NCI-H1105 (cell line): ENCODE measurements at regions not wholly inside any gene's neighbourhood (a gene's known extent, or its start where the extent isn't known, plus 50 kb on each side); places are given as distances from the start of the nearest gene placed in this dataset.

Source experiments
- DNase-seq: peaks from one replicate; lab custom pipeline; 2025; lab: John Stamatoyannopoulos, UW

DNA sequence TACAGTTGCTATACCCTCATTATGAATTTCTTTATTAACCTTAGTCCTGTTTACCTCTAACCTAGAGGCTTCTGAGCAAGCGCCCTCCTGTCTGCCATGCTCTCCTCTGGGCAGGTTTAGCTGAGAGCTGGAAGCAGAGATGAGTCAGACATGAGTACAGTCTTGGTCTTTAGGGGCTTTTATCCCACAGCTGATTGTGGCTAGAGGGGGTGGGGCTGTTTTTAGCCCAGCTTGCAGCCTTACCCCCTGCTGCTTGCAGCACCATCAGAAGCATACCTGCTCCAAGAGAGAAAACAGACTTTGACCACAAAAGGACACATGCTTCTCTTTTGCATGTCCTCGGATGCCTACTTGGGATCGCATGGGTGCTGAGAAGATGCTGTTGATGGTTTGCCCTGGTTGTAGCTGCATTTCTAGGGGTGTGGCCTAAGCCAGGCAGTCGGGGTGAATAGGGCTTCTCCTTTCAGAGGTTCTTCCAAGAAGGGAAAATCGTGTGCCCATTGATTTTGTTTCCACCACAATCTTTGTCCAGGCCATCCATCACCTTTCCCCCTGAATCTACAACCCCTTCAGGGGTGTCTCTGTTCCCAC, 115.0 kb upstream of the LGALSL start:
- no peak for DNase-seq

DNA sequence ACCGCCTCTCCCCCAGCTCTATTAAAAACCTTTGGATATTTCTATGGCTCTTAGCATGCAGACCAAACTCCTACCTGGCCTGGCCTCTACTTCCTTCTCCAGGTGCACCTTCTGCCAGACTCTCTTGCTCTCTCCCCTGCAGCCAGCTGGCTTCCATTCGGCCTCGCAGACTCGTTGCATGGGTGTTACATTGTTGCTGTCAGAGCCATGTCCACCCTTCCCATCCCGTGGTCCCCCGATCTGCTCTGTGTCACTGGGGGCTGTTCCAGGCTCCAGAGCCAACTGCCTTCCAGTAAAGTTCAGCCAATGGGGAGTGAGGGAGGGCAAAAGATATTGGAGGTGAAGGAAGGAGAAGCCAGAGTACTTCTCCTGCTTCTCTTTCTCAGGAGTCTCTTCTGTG, 112.5 kb upstream of the LGALSL start:
- DNase-seq, result no peak

DNA sequence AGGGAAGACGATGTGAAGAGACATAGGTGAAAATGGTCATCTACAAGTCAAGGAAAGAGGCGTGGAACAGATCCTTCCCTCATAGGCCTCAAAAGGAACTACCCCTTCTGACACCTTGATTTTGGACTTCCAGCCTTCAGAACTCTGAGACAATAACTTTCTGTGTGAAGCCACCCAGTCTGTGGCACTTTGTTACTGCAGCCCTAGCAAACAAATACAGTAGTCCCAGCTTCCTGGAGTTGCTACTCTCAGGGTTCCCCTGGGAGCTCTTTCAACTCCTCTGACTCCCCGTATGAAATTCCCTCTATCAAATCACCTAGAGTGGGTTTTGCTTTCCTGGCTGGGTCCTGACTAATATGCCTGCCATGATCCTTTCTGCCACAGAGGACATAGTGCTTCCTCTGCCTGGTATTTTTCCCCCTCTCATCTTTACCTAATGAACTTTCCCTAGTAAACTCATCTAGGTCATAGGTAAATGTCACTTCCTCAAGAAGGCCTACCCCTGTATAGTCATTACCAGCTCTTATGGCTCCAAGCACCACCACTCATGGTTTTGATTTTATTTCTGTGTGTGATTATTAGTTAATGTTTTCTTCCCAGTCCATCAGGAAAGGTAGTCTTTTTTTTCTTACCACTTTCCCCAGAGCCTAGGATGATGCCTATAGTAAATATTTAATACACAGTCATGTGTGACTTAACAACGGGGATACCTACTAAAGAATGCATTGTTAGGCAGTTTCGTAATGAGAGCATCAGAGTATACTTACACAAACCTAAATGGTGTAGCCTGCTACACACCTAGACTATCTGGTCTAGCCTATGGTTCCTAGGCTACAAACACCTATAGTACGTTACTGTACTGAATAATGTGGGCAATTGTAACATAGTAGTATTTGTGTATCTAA, 111.5 kb upstream of the LGALSL start:
- no peak for DNase-seq

DNA sequence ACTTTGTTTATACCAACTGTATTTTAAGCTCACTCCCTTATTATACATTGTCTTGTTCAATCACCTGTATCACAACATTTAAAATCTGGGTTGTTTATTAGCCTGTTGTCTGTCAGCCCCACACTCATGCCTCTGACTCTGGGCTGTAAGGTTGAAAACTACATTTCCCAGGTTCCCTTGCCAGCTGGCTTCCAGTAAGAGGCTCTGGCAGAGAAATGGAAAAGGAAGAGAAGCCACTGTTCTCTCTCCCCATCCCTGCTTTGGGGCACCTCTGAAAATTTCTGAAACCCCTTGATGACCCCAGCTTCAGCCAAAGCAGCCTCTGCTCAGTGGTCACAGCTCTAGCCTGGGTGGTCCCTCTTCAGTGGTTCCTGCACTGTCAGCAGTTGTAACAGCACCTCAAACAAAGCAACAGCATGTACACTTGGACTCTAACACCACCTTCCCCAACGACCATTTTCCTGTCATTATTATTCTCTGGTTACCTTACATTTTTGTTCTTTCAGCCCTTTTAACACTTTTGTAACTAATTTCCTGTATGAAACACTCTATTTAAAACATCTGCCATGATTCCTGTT, 108.9 kb upstream of the LGALSL start:
- DNase-seq, result no peak

DNA sequence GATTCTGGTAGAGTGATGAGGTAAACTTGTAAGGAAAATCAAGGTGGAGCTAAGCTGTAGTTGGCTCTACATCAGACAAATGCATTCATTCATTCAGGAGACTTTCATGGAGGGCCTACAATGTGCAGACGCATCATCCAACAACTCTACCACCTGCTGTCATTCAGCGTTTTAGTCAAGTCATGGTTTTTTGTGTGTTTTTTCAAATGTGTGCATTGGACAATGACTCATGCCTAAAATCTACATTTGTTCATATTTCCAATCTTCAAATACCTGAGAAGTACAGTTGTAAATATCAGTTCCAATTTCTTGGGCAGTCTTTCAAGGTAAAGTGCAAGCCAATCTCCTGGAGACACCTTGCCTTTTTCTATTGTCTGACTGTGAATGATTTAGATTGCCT, 108.0 kb upstream of the LGALSL start:
- DNase-seq, result no peak

DNA sequence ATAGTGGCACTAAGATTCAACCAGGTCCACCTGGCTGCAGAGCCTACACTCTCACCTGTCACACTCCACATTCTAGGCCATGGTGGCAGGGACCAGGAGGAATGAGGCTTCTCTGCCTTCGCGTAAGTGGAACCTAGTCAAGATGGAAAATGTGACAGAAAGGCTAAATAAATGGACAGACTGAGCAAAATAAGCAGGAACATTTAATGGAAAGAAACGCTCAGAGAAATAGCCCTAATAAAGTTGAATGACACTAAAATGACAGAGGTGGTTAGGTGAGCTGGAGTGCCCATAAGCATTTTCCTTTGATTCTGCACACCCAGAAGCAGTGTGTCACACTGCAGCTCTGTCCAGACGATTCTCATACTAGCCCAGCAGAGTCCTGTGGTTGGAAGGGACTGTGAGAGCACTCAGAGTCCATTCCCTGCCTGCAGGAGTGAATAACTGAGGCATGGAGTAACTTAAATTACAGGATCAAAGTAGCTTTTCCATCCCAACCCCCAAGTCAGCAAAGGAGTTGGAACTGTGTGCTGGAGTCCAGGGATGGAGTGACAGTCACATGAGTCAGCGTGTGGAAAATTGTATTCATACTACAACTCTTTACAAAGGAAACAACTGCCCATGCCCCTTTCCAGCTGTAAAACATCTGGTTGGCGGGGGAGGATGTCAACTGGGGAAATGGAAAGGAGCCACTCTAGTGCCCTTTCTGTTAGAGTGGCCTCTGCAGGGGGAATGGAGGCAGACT, 105.4 kb upstream of the LGALSL start:
- DNase-seq, result no peak

DNA sequence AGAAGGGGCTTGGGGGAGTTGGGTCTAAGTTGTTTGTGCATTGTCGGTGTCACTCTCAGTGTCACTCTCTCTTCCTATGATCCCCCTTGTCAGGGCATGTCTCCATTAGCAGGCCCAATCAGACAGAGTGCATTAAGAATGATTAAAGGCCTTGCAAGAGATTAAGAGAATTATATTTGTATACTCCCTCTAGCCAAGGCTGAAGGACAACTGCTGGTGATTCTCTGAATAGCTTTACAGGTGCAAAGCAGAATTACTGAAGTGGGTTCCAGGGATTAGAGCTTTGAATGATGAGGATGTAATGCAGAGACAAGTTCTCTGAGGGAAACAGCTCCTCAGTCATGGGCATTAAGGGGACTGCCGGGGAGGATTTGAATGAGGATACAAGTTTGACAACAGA, 104.8 kb upstream of the LGALSL start:
- DNase-seq, result no peak

DNA sequence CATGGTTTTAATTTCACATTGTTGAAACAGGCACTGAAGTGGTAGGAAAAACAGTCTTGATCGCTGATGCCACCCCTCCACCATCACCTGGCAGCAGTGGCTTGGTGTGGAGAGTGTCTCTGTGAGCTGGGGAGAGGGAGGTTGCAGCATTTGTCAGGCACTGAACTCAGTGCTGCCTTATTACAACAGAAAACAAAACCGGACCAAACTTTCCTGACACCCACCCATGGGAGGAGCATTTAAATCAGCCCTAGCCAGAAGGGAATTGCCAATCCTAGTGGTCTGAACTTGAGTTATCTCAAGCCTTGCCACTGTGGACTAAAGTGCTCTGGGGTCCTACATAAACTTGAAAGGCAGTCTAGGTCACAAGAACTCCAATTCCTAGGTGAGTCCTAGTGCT, 103.0 kb upstream of the LGALSL start:
- DNase-seq, result no peak

DNA sequence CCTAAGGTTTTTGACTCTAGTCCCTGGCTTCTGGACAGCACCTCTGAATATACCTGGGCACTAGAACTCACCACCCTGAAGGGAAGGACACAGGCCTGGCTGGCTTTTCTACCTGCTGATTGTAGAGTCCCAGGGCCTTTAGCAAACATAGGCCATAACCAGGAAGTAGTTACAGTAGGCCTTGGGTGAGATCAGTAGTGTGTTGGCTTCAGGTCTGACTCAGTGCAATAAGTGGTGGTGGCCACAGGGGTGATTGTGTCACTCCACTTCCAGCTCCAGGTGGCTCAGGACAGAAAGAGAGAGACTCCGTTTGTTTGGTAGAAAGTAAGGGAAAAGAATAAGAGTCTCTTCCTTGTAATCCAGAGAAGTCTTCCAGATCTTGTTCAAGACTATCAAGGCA, 101.7 kb upstream of the LGALSL start:
- no peak for DNase-seq

DNA sequence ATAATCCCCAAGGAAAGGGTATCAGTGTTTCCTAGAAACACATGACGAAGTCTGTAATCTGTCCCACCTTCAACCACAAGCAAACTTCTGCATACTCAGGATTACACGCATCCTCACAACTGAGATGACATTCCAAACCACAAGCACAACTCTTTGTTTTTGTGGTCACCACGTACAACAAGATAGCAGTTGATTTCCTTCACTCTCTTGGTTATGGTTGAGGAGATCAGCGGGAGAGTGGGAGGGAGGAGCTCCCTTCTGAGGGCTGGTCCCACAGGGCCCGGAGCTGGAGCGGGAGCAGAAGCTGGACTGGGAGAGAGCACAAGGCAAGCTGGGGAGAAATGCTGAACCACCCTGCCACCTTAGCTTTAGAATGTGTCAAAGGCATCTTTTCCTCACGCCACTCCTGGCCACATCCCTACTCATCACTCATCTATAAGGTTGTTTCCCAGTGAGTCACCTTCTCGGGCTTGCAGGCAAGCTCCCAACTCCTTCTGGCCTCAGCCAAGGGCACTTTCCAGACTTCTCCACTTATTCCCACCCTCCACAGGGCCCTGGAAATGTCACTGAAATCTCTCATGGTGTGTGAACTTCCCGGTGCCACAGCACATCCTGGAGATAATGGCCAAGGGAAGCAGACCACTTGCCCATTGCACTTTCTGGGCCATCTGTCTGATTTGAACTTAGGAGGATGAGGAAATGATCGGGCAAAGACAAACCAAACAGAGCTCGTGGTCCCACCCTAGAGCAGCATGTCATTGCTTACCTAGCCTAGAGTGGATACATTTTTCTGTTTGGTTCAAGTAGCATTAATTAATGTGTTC, 98.9 kb upstream of the LGALSL start:
- DNase-seq, result no peak

DNA sequence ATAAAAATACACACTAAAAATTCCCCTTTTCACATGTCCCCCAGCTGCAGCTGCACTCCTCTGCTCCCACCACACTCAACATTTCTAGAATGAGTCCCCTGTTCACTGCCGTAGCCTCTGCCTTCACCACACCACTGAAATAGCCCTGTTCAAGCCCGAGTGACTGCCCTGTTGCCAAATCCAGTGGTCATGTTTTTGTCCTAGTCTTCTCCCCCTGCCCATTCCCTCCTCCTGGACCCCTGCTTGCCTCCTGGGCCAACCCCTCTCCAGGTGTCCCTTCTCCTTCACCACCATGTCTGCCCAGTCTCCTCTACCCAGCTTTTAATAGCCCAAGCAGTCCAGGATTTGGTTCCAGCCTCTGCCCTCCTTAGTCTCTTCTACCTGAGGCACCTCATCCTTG, 97.1 kb upstream of the LGALSL start:
- no peak for DNase-seq

DNA sequence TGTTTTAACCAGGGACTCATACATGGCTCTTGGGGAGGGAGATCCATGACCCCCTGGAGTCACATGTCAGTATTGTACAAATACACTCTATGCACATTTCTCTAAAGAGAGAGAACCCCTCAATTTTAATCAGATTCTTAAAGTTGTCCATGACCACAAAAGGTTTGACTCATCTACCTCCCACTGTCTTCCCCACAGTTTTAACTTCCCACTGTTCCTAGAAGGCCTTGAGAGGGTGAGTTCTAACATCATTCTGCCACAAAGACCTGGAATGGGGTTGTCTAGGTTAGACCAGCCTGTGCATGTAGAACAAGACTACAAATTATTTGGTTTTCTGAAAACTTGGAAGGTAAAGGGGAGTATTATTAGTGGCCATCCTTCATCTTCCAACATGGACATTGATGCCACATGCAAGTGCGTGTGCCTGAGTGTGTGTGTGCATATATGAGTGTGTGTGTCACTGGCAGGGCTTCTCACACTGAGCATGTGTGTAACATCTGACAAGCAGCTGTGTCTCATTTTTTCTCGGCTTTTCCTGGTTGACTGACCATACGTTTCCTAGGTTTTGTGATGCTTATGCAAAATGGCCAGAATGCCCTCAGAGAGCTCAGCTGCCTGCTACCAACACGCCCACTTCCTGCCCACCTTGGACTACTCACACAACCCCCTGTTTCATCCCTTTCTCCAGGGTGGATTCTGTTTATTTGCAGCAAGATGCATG, 94.6 kb upstream of the LGALSL start:
- no peak for DNase-seq

DNA sequence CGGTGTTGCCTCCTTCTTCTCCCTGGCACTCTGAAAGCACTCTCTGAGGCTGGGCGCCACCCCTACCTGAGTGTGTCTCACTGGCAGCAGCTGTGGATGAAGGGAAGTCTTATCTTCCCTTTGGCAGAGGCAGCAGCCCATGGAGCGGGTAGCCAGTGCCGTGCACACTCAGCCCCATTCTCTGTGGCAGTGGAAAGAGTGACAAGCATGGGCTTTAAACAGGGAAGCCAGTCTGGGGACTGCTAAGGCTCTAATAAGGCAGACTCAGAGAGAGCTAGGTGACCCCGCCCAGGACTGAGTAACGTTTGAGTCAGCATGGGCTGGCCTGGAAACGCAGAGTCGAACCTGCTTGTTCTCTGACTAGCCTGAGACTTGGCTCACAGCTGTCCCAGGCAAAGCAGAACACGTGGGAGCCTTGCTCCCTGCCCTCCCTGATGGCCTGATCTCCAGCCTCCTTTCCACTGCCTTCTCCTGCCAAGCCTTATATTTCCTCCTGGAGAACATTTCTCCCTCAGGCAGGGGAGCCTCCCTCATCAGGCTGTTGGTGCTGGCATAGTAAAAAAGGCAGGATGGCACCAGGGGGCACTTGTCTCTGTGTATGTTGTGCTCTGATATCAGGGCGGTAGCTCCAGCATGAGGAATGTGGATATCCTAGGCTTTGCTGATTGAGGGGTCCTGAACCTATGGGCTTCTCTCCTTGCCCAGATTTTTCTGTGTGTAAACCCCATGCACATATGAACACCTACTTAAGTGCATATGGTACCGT, 93.9 kb upstream of the LGALSL start:
- DNase-seq, result no peak

DNA sequence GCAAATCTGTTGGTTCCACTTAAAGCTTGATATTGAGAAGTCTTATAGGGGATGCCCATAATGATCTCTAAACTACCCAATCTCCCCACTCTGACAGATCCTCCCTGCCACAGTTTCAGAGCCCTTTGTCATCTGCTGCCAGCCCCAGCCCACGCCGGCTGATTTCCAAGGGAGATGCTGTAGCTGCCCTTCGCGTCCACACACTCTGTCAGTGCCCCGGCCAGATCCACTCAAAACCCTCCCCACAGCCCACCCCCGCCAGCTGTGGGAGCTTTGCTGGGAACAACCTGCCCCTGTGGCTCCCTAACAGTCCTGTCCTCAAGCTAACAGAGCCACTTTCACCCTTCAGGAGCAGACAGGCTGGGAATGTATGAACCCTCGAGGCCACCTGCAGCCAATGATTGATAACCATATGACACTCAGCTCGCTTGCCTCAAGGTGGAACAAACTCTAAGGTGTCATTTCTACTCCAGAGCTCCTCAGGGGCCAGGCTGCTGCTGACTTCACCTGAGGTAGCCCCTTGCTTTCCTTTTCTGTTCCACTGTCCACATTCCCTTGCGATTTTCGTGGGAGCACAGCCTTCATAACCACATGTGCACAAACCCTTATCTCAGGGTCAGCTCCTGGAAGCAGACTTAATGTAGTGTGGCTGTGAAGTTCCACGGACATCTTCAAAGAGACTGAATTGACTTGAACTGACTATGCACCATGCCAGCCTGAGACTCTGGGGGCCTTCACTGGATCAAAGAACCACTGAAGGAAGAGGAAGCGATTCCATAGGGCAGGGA, 92.6 kb upstream of the LGALSL start:
- DNase-seq, result no peak

DNA sequence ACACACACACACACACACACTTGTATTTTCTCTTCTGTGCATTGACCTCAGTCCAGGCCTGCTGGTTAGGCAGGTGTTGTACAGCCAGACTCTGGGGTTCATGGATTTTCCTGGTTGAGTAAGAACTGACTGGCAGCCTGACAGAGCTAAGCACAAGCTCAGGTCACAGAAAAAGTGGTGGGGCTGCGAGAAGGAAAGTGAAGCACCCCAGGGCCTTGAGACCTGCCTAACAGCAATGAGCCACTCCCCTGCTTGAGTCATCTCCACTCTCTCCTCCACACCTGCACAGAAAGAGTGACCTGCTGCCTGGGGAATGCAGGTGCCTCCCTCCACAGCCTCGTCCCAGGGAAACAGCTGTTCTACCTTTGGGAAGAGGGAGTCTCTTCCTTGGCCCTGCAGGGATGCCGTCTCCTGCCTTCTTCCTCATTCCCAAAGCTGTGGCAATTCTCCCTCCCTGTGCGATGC, 91.4 kb upstream of the LGALSL start:
- no peak for DNase-seq

DNA sequence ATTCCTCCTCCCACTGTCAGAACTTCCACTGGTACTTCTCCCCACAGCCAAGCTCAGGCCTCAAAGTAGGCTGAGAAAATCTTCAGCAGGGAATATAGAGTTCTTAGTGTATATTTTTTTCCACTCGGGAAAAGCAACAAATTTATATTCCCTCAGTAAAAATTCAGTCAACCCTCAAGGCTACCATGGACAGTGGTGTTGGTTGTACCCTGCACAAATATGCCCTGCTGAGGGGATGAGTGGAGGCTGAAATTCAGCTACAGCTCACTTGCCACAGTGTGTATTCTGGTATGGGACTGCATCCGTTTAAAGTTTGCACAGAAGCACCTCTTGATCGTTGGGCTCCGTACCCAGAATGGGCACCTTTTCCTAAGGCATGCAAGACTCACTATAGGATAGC, 90.8 kb upstream of the LGALSL start:
- no peak for DNase-seq

DNA sequence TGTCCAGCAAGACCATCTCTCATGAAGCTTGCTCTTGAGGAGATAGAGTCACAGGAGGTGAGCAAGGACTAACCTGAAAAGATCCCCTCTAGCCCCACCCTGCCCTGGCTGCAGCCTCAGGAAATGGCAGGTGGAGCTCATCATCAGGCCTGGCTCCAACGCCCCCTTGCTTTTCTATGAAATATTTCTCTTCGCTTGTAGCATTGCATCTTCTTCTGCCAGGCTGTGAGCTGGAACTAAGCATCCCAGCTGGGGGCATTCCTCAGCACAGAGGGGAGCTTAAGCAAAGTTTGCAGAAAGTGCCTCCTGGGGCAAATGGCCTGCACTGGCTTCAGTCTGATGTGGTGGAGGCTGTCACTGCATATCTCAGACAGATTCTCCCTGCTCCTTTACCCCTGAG, 90.1 kb upstream of the LGALSL start:
- DNase-seq, result no peak

DNA sequence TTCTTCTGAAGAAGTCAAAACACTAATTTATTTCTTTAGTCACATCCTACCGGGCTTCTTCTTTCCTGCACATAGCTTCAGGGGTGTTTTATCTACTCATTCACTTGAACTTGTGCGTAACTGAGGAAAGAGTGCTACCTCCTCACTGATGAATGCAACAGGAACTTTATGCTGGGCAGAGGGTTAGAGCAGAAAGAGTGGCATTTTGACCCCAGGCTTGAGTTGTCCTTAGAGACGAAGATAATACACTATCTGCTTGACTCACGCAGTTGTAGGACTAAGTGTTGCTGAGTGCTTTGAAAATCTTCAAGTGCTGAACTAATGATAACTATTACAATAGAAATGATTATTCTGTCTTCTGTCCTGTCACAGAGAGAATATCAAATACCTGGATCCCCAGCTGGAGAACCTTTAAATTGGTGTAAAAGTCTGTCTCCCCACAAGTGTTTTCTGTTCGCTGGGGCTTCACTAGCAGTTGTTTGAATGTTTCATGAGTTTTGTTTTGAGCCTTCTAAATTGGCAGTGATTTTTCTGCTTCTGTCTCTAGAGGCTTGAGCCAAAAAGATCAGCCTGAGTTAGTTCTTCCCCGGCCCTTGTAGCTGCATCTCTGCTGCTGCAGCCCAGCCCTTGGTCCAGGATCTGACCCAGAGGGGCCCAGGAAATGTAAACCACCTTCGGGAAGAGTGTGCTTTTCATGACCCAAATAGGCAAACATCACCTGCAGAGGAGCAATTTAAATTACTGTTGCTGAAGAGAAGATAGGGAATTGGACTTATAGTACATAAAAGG, 86.3 kb upstream of the LGALSL start:
- no peak for DNase-seq

DNA sequence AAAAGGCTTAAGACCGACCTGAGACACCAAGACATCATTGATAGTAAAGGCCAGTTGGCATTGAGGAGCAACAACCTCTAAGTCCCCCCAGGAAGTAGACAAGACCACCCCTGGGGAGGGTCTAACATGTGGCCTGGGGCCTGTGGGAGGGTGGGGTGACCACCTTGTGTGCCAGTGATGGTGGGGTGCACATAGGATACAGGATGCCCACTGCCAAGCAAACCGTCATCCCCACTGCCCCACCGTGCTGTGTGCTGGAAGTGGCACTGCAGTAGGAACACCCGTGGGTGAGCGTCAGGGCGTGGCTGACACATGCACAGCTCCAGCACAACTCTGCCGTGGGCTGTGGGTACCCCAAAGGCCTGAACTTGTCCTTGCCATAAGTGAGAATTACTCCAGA, 84.3 kb upstream of the LGALSL start:
- DNase-seq, result no peak
